Tibial nerve (tissue), 3 donors: ENCODE measurements at regions not wholly inside any gene's neighbourhood (a gene's known extent, or its start where the extent isn't known, plus 50 kb on each side); places are given as distances from the start of the nearest gene placed in this dataset.

ENCODE experiments used
- CTCF ChIP-seq, 5 experiments: fragments of 200-600 bp in 3 of 5; fragments of 450-650 bp in 2 of 5; sonication (generic) in 3 of 5; IDR thresholded peaks; one replicate each; pipeline ENCODE4 v1.5.1; 2016 to 2019; ENCODE audit warnings: antibody characterized with exemption in 5 of 5, mild to moderate bottlenecking in 3 of 5, moderate library complexity in 2 of 5
- POLR2A ChIP-seq, 2 donors: fragments of 450-650 bp; IDR thresholded peaks; one replicate each; pipeline ENCODE4 v1.6.1; 2017; ENCODE audit warnings: antibody characterized with exemption in 2 of 2, mild to moderate bottlenecking in 2 of 2, moderate library complexity in 2 of 2

- TF ChIP-seq CTCF (IDR thresholded peaks at IDR 0.05) (no peak), POLR2A (IDR thresholded peaks at IDR 0.05) (no peak)
These were observed 53.3 kb upstream of the NXPH1 start for GRCh38 chr7:8380130-8380529.
